ENCODE measurements at regions not wholly inside any gene's neighbourhood (a gene's known extent, or its start where the extent isn't known, plus 50 kb on each side); places are given as distances from the start of the nearest gene placed in this dataset.

DNA sequence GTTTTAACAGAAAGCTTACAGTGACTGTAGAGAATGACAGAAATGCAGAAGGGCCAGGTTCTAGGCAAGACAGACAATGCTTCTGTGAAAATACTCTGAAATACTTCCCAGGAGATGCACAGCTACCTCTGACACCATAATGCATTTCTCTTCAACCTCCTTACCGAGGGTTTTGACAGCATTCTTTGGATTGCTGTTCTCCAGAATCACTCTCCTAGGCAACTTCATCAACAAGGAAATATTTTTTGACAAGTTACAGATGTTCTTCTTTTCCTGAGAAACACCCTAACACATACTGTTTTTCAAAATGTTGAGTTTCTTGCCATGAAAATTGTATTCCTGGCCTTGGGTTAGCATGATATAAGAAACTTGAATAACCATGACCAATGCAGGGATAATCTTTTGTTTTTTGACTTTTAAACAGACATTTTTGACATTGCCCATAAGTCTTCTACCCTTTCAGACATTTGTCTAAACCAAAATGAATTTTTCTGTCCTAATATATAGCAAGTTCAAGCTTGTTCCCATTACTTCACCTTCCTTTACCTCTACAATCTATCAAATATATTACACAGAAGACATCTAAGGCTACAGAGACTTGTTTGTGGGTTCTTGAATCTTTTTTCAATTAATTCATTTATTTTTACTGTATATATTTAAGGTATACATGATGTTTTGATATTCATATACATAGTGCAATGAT, 108.1 kb downstream of the CCDC34 start:
- TF ChIP-seq, protein P1, sequence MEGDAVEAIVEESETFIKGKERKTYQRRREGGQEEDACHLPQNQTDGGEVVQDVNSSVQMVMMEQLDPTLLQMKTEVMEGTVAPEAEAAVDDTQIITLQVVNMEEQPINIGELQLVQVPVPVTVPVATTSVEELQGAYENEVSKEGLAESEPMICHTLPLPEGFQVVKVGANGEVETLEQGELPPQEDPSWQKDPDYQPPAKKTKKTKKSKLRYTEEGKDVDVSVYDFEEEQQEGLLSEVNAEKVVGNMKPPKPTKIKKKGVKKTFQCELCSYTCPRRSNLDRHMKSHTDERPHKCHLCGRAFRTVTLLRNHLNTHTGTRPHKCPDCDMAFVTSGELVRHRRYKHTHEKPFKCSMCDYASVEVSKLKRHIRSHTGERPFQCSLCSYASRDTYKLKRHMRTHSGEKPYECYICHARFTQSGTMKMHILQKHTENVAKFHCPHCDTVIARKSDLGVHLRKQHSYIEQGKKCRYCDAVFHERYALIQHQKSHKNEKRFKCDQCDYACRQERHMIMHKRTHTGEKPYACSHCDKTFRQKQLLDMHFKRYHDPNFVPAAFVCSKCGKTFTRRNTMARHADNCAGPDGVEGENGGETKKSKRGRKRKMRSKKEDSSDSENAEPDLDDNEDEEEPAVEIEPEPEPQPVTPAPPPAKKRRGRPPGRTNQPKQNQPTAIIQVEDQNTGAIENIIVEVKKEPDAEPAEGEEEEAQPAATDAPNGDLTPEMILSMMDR (IDR thresholded peaks at IDR 0.05) = no peak
- TF ChIP-seq, protein P2, sequence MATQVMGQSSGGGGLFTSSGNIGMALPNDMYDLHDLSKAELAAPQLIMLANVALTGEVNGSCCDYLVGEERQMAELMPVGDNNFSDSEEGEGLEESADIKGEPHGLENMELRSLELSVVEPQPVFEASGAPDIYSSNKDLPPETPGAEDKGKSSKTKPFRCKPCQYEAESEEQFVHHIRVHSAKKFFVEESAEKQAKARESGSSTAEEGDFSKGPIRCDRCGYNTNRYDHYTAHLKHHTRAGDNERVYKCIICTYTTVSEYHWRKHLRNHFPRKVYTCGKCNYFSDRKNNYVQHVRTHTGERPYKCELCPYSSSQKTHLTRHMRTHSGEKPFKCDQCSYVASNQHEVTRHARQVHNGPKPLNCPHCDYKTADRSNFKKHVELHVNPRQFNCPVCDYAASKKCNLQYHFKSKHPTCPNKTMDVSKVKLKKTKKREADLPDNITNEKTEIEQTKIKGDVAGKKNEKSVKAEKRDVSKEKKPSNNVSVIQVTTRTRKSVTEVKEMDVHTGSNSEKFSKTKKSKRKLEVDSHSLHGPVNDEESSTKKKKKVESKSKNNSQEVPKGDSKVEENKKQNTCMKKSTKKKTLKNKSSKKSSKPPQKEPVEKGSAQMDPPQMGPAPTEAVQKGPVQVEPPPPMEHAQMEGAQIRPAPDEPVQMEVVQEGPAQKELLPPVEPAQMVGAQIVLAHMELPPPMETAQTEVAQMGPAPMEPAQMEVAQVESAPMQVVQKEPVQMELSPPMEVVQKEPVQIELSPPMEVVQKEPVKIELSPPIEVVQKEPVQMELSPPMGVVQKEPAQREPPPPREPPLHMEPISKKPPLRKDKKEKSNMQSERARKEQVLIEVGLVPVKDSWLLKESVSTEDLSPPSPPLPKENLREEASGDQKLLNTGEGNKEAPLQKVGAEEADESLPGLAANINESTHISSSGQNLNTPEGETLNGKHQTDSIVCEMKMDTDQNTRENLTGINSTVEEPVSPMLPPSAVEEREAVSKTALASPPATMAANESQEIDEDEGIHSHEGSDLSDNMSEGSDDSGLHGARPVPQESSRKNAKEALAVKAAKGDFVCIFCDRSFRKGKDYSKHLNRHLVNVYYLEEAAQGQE (IDR thresholded peaks at IDR 0.05; ENCODE audit: low read depth, low read length) = no peak
- no peak for TF ChIP-seq POLR2AphosphoS5 (IDR thresholded peaks at IDR 0.05; ENCODE audit: low read depth, low read length)
- TF ChIP-seq EZH2phosphoT487 (IDR thresholded peaks at IDR 0.05; ENCODE audit: borderline replicate concordance, low read depth) = no peak
- no peak for TF ChIP-seq MXI1 (IDR thresholded peaks at IDR 0.05; ENCODE audit: low read depth, low read length)
- no peak for TF ChIP-seq YY1 (IDR thresholded peaks at IDR 0.05; ENCODE audit: low read depth)
- no peak for TF ChIP-seq TAF1 (IDR thresholded peaks at IDR 0.05; ENCODE audit: borderline replicate concordance, low read depth, low read length)
- TF ChIP-seq FOXJ3 (CRISPR knock-in tag; IDR thresholded peaks at IDR 0.05) = no peak
- no peak for TF ChIP-seq FOXM1 (IDR thresholded peaks at IDR 0.05; ENCODE audit: low read depth)
- TF ChIP-seq, protein P3, sequence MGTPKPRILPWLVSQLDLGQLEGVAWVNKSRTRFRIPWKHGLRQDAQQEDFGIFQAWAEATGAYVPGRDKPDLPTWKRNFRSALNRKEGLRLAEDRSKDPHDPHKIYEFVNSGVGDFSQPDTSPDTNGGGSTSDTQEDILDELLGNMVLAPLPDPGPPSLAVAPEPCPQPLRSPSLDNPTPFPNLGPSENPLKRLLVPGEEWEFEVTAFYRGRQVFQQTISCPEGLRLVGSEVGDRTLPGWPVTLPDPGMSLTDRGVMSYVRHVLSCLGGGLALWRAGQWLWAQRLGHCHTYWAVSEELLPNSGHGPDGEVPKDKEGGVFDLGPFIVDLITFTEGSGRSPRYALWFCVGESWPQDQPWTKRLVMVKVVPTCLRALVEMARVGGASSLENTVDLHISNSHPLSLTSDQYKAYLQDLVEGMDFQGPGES (IDR thresholded peaks at IDR 0.05; ENCODE audit: low read depth, low read length) = no peak
- TF ChIP-seq EP300 (IDR thresholded peaks at IDR 0.05; ENCODE audit: borderline replicate concordance in 1 of 2, low read depth in 1 of 2, low read length in 1 of 2) = no peak

Data from SK-N-SH (cell line).